Kasumi-1 (cell line): ENCODE measurements at regions not wholly inside any gene's neighbourhood (a gene's known extent, or its start where the extent isn't known, plus 50 kb on each side); places are given as distances from the start of the nearest gene placed in this dataset.

Experiments
- DNase-seq, 2 experiments: peaks; one replicate each; lab custom pipeline; 2025; lab: John Stamatoyannopoulos, UW

DNA sequence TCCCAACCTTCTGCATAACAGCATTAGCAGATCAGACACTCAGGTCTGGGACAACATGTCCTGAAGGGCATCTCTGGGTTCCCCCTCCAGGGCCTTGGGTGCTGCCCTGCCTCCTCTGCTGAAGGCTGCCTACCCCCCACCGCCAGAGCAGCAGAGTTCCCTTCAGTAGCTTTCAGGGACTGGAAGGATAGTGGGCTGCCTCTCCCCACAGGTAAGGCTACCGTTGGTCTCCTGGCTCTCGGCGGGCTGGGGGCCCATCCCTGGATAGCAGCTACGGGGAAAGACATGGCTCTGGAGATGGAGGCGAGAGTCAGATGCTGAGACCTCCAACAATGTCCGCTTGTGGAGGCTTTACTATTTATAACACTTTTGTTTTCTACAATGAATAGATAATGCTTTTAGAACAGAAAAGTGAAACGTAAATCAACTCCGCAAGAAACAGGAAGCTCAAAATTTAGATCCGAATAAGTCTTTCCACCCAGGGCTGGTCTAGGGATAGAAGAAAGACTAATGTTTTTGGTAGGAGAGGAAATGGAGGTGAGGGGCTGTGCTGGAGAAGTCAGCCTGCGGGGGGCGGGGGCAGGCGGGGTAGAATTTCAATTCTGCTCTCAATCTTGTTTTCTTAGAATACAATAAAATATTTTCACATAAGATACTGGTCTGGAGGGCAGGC, 58.4 kb downstream of the ARL4C start:
- DNase-seq = no peak

DNA sequence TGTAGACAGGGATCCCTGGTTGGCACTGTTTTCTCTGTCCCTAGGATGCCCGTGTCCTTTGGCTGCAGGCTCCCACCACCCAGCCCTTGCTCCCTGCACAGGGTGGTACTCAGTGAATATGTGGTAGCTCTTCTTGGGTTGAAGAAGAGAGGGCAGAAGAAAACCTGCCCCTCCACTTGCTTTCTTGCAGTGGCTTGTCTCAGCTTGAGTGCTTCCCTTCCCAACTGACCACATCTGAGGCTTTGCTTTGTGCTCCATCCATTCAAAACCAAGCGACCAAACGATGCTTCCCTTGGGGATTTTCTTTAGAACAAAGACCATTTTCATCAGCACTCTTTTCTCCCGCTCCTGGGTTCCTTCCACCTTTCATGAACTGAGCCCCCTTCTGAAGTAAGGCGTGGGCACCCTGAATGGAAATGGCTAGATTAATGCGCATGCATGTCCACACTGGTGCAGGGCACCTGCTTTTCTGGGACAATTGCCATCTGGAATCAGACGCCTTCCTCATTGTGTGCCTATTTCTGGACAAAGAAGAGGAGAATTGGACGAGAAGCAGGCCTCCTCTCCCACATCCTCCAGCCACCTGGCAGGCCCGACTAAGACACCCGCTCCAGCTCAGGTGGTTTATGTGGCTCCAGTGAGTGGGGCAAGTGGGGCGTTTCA, 59.1 kb downstream of the ARL4C start:
- DNase-seq = no peak

DNA sequence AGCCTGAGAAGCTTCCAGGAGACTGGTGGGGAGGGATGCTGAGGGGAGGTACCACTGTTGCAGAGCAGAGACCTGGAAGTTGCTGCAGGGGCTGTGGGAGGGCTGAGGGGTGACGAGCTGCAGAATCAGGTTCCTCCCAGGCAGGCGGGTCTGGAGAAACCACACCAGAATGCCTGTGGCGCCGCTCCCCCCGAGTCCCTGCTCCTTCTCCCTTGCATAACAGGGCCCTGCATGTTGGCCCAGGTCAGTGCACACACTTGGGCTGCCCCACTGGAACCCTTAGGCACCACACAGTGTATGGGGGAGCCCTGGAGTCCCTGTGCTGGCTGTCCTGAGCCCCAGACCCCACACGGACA, 60.4 kb downstream of the ARL4C start:
- DNase-seq = no peak

DNA sequence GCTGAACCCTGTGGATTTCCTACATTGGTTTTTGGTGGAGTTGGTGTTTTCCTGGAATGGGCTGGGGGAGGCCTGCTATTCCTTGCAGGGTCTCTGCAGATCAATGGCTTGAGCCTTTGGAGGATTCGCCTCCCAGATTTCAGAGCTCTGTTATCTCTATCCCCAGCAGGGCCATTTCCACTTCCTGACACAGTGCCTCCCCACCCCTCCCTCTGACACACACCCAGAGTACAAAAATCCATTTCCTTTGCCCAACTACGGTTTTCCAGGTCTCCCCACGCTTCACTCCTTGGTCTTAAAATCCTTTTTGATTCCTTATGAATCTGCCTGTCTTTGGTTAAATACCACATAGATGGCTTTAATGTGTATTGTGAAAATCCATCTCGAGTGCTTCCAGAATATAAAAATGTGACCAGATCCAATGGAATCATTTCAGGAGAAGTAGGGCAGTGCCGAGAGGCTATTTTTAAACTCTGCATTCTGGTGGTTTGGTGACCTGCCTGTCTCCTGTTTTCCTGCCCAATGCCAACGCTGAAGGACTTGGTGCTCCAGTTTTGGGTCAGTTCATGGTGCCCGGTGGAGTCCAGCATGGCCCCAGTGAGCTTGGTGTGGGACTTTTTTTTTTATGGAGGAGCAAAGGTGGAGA, 60.9 kb downstream of the ARL4C start:
- no peak for DNase-seq

DNA sequence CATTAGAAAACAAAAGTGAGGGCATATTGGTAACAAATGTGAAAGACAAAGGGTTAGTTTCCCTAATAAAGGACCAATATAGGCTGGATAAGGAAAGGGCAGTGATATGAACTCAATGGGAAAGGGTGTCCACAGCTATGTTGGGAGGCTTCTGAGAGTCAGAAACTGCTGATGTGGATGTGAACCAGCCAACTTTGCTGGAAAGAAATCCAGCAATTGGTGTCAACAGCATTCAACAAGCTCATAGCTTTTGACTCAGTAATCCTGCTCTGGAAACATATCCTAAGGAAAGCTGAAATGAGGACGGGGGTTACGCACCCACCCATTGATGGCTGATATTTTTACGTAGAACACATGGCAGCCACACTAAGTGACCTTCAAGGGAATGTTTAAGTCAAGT, 63.7 kb downstream of the ARL4C start:
- no peak for DNase-seq

DNA sequence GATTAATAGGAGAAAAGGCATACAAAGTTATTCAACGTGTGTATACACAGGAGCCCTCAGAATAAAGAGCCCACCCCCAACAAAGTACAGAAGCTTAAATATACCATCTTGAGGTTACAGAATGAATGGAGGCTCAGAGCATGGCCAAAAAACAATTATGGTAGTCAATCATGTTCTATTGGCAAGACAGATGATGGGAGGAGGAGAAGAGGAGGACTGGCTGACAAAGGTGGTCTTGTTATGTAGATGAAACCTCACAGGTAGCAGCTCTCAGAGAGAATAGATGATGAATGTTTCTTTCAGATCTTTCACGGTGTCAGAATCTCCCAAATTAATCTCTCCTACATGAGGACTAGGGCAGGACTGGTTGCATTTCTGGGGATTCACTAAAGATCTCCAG, 66.0 kb downstream of the ARL4C start:
- no peak for DNase-seq

DNA sequence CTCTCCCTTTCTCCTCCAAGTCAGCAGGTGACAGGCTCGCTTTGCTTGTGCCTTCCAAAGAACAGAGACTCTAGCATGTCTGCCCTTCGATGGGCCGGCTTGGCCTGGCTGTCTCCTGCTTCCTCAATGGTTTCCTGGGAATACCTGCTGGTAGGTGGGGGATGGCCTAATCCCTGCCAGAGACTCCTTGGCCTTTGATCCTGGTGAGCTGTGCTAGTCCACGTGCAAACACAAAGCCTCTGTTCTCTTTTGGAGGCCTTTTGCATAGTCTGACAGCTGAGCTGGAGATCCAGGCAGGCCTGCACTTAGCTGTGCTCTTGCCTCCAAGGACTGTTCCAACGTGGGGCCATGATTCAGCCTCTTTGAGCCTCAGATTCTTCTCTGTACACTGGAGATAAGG, 67.6 kb downstream of the ARL4C start:
- no peak for DNase-seq

DNA sequence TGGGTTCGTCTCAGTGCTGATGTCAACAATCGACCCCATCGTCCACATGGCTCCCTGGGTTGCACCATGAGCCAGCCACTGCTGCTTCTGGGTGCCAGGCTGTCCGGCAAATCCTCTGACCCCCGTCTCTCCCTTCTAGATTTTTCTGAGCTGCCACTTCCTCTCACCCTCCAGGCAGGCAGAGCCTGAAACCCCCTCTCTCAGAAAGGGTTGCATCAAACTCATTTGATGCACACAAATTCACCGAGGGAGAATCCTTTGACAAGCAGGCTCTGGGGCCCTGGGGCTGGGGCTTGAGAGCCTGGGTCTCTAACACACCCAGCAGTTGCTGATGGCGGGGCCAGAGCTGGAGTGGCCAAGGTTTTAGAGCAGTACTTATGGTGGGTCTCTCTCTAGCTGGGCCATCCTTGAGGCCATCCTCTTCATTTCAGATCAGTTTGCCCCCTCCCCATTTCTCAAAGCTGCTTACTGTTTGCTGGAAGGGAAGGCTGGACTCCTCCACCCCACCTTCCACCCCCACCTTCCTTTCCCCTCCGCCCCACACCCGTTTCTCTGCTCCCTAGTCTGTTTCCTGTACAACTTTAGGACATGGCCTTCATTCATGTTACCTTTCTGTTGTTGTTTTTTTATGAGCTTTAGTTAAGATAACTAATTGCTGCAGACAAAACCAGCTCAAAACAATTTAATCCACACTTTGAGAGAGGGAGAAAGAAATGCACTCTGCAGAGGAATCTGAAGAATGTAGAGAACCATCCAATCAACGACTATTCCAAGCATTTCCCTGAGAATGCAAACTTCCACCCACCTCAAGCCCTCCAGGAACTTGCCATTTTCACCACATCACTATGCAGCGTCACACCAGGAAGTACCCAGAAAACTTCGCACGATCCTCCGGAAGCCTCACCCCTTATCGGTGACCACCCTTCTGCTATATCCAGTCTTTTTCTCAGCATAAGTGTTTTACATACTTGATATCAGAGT, 69.5 kb downstream of the ARL4C start:
- no peak for DNase-seq

DNA sequence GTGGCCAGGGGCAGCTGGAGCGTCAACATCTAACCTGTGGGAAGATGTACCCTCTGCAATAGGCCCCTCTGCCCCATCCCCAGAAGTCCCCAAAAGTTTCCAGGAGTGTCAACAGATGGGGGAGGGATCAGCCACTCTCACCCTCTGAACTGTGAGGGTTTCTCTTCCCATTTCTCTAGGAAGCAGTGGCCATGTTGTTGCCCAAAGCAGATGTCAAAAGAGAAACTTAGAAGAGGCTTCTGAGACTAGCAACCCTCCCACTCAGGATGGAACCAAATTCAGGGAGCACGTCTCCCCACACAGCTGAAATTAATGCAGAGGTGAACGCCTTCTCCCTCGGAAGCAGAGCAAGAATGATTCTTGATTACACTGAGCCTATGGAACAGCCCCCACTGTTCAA, 70.3 kb downstream of the ARL4C start:
- DNase-seq = no peak

DNA sequence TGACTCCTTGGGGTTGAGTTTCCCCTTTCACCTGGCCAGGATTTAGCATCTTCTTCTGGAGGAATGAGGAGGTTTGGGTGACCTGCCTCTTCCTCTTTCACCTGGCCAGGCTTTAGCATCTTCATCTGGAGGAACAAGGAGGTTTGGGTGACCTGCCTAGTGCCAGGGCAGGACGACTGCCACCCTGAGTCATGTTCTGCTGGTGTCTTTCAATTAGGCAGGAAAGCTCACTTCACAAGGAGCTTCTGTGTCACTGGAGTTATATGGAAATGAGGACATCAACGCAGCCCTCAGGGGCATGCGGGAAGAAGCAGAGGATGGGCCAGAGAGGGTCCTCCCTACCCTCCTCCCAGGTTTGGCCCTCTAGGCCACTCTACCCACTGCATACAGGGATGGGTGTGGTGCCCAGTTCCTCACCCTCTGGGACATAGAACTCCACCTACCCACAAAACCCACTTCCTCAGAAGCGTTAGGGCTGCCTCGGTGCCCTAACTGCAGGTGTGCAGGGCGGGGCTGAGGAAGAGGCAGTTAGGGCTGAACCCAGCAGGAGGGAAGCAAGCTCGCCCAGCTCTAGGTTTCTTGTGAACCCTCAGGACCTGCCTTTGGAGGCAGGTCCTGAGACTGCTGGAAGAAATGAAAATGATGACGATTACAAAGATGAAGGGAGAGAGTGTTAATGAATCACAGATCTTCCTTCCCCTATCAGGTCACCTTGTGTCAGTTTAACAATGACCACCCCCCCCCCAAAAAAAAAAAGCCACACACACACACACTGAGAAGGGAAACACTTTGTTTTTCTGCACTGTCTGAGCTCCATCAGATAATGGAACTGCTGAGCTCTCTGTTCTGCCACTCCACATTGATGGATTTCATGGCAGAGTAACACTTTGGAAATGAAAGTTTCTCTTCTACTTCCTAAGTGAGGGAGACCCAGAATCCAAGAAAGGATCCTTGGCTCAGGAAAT, 71.0 kb downstream of the ARL4C start:
- DNase-seq = no peak

DNA sequence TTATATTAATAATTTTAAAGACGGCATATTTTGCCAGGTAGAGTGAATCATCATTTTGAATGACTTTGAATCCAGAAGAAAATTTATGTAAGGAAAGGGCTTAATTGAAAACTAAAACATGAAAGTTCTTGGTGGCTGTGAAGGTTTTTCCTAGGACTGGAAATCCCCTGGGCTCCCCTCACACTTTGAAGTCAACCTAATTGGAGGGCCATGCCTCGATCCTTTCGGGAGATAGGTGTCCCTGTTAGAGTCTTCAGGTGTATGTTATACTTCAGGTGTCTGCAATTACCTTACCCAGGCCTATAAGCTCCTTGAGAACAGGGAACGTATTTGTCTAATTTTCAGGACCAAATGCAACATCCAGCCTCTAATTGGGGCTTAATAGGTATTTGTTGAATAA, 73.0 kb downstream of the ARL4C start:
- DNase-seq = no peak

DNA sequence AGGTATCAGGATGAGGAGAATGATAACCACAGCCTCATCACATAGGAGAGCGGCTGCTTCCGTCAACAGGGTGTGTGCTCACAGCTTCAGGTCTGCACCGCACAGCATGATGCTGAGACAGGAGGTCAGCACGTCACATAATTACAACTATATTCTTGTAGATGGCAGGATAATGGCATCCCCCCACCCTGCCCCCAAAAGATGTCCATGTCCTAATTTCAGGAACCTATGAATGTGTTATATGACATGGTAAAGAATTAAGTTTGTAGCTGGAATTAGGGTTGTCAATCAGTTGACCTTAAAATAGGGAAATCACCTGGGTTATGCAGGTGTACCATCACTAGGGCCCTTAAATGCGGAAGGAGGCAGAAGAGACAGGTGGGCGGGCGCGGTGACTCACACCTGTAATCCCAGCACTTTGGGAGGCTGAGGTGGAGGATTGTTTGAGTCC, 73.9 kb downstream of the ARL4C start:
- no peak for DNase-seq

DNA sequence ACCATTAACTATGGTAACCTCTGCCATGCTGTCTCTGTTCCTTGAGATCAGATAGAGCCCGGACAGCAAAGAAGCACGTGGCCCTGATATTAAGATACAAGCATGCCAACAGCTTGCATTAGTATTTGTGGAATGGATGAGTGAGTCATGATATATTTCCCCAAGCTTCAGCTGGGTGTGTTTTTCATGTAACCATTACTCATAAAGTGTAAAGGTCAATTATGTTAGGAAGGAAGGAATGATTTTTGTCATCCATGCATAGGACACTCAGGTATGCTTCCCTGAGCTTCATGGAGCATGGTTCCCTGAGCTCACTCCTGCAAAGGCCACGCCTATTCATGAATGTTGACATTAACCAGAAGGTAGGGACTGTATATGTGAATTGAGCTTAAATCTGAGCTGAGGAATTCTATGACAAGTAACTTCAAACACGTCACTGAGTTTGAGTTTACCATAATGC, 74.6 kb downstream of the ARL4C start:
- DNase-seq = no peak

DNA sequence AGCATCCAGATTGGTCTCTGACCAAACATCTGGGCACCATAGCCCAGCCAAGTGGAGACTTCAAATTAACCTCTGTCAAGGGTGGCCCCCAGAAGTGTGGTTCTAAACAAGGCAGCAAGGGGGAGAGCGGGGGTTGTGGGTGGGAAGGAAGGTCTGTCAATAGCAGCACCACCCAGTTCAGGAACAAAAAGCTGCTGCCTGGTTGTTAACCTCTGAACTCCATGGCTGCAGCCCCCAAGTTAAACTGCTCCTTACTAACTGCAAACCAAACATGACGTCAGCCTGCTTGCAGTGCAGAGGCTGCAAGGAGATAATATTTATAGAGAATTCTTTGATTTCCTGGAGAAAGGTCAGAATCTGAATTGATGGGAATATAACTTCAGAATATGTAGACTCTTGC, 76.5 kb downstream of the ARL4C start:
- DNase-seq = no peak

DNA sequence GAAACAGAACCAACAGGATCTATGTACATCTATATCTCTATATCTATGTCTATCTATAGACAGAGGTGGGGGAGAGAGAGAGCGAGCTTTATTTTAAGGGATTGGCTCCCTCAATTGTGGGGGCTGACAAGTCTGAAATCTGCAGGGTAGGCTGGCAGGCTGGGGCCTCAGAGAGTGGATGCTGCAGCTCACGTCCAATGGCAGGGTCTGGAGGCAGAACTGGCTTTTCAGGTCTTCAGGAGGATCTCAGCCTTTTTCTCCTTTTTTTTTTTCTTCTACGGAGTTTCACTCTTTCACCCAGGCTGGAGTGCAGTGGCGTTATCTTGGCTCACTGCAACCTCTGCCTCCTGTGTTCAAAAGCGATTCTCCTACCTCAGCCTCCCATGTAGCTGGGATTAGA, 77.2 kb downstream of the ARL4C start:
- DNase-seq = no peak

DNA sequence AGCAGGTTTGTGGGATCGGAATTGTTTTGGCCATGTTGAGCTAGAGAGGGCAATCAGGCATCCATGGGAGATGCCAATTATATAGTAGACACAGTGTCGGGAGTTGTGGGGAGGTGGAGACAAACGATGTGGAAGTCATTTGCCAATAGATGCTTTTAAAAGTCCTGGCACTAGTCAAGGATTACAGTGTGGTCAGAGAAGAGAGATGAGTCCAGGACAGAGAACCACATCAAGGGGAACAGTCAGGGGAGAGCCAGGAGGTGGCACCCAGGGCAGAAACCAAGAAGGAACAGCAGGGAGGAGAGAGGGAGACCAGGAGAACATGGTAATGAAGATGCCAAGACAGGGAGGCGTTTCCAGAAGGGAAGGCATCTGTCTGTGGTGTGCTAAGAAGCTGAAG, 81.2 kb downstream of the ARL4C start:
- no peak for DNase-seq

DNA sequence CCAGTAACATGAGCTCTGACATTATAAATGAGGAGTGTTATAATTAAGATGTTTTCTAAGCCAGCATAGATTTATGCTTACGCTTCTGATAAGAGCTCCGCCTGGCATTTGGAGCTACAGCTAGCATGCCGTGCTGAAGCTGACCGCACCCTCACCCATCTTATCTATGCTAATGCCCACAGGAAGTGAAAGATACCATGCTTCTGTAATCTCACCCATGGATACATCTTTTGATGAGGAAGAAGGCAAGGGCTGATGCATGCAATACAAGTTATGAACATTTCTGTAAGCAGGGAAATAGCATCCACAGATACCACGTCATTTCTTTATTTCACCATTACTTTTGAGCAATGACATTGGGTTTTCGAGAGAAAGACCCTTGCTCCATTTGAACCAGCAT, 82.3 kb downstream of the ARL4C start:
- no peak for DNase-seq

DNA sequence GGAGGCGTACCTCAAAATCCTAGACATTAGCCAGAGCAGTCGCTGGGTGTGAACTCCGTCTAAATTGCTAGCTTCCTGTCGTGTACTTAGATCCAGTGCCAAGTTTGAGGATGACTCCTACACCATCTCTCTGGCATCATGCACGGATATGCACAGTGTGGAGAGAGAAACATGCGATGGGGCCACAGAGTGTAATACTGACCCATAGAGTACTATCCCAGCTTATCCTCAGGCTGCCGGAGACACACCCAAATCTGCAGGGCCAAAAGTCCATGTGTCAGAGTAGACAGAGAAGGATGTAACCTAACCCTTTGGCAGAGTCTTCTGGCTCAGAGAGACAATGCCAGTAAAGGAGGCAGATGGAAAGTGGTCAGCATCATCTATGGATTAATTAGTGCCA, 84.2 kb downstream of the ARL4C start:
- no peak for DNase-seq

DNA sequence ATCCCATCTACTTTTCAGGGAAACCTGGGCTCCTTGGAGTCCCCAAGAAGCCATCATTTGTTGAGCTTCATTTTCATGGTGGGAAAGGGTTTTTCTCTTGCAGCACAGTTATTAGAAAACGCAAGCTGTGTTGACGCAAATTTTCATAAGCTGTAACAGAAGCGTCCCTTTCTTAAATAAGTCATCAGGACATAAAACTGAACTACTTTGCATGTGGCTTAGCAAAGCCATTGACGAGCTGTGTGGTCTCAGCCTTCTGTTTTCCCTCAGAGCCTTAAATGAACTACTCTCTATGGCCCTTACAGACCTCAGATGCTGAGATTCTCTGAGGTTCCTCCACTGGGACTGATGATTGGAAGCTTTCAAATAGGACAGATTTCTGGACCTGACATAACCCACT, 85.1 kb downstream of the ARL4C start:
- DNase-seq = no peak

DNA sequence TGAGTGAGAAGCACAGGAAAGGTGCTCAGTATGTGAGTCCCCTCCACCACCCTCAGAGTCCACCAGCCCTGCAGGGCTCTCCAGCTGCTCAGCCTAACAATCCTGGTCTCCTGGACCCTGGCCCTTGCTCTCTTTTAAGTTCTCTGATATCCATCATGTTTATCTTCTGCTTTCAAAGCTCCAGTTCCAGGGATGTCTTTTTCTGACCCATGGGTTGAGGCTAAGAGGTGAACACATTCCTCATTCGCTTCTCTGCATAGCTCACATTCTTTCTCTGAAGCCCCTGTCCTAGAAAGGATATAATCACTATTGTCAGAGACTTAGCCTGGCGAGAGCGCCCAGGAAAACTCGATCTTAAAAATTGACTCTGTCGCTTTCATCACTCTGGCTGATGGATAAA, 86.4 kb downstream of the ARL4C start:
- DNase-seq = no peak

DNA sequence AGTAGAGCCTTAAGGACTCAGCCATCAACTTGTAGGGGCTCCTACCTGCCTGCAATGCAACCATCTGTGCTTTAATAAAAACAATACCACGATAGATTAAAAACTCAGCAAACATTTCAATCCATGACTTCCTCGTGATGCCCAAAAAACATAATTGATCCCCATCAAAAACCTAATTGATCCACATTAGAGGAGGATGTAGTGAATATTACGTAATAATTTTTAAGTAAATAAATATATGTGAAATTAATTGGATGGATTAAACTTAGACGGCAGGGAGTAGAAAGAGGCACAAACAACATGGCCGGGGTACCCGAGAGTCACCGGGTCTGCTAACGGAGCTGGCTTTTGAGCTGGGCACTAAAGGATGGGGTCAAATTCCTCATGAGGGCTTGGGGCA, 87.3 kb downstream of the ARL4C start:
- DNase-seq = no peak
